Fibroblast of villous mesenchyme (primary cell): ENCODE measurements at regions not wholly inside any gene's neighbourhood (a gene's known extent, or its start where the extent isn't known, plus 50 kb on each side); places are given as distances from the start of the nearest gene placed in this dataset.
"Not testable (repeated sequence)": the region's sequence is repeated elsewhere in the genome, so short reads cannot be mapped to it uniquely, and the experiment has no call there.

Experiments
- DNase-seq: peaks from one replicate; pipeline ENCODE4 v3.0.0-alpha.2; 2010; ENCODE audit warnings: low read depth
- H3K4me3 ChIP-seq: 2 replicates; pipeline ENCODE4 v1.5.1; 2011; ENCODE audit warnings: low read depth, mild to moderate bottlenecking, low read length
- CTCF ChIP-seq: IDR thresholded peaks from 2 replicates; pipeline ENCODE4 v1.5.1; 2012; ENCODE audit warnings: low read depth, mild to moderate bottlenecking, low read length; ENCODE audit not compliant: insufficient read depth

- H3K4me3 ChIP-seq, result no peak overlapping the region
- DNase-seq, result no peak
- TF ChIP-seq CTCF, result no peak
These were observed 69.7 kb upstream of the ANTXRL start for GRCh38 chr10:46216836-46217751.

- no peak for TF ChIP-seq CTCF
- H3K4me3 ChIP-seq, result no peak overlapping the region
- DNase-seq, result no peak
These were observed 68.9 kb upstream of the ANTXRL start for GRCh38 chr10:46217752-46218453.

GRCh38 chr10:46218921-46219320 is 67.9 kb upstream of the ANTXRL start:
- H3K4me3 ChIP-seq, result no peak overlapping the region
- TF ChIP-seq CTCF, result no peak
- no peak for DNase-seq

- H3K4me3 ChIP-seq, DNase-seq: not testable (repeated sequence)
These were observed 67.3 kb upstream of the ANTXRL start for GRCh38 chr10:46219431-46219990.

- no peak for TF ChIP-seq CTCF
- no peak for DNase-seq
These were observed 66.6 kb upstream of the ANTXRL start for GRCh38 chr10:46220187-46220586.

GRCh38 chr10:46220872-46221538 is 65.8 kb upstream of the ANTXRL start:
- no peak for TF ChIP-seq CTCF
- DNase-seq, result no peak

More at GRCh38 chr10:46220187-46220586, 66.6 kb upstream of the ANTXRL start:
- H3K4me3 ChIP-seq, result no peak overlapping the region

GRCh38 chr10:46222364-46222935 is 64.3 kb upstream of the ANTXRL start:
- TF ChIP-seq CTCF, result no peak
- no peak for DNase-seq
- H3K4me3 ChIP-seq, result no peak overlapping the region

More at GRCh38 chr10:46220872-46221538, 65.8 kb upstream of the ANTXRL start:
- H3K4me3 ChIP-seq, result no peak overlapping the region
